Thoracic aorta (tissue), 2 donors: ENCODE measurements at regions not wholly inside any gene's neighbourhood (a gene's known extent, or its start where the extent isn't known, plus 50 kb on each side); places are given as distances from the start of the nearest gene placed in this dataset.

Source experiments
- ATAC-seq: fragments of 150-250 bp; one replicate; pipeline ENCODE4 v1.8.0; 2017; ENCODE audit warnings: low read depth; ENCODE audit not compliant: insufficient number of reproducible peaks, low FRiP score
- DNase-seq: peaks from one replicate; pipeline ENCODE4 v3.0.0-alpha.2; 2020; ENCODE audit warnings: low spot score
- H3K27ac ChIP-seq, 2 donors: fragments of 200-600 bp; sonication (generic); 1 replicate in 1 of 2; 2 replicates in 1 of 2; pipeline ENCODE4 v1.5.1; 2016; ENCODE audit warnings: mild to moderate bottlenecking in 2 of 2, moderate library complexity in 2 of 2
- H3K27me3 ChIP-seq: fragments of 200-600 bp; sonication (generic); replicated peaks from 2 replicates; pipeline ENCODE4 v1.6.0; 2016; ENCODE audit warnings: mild to moderate bottlenecking; ENCODE audit not compliant: insufficient read depth
- H3K36me3 ChIP-seq: fragments of 200-600 bp; sonication (generic); one replicate; pipeline ENCODE4 v1.5.1; 2016
- H3K4me1 ChIP-seq, 2 donors: fragments of 200-600 bp; sonication (generic); 1 replicate in 1 of 2; 2 replicates in 1 of 2; pipeline versions ENCODE4 v1.5.1 to v1.6.0; 2016; ENCODE audit warnings: low read depth in 2 of 2, mild to moderate bottlenecking in 1 of 2; ENCODE audit not compliant: control insufficient read depth in 1 of 2
- H3K4me3 ChIP-seq: fragments of 200-600 bp; sonication (generic); 2 replicates; pipeline ENCODE4 v1.5.1; 2016; ENCODE audit warnings: mild to moderate bottlenecking
- H3K9me3 ChIP-seq: fragments of 200-600 bp; sonication (generic); 2 replicates; pipeline ENCODE4 v1.5.1; 2016
- CTCF ChIP-seq: fragments of 200-600 bp; sonication (generic); IDR thresholded peaks from one replicate; pipeline ENCODE4 v1.5.1; 2019; ENCODE audit warnings: antibody characterized with exemption

GRCh38 chr2:120434492-120435308 is 88.8 kb downstream of the INHBB start:
- no peak overlapping the region for H3K4me3 ChIP-seq
- peaks cover 0 to 5% of the 10 kb centered on the region in 2 donors for H3K4me1 ChIP-seq
- H3K36me3 ChIP-seq, result no peaks in the 10 kb centered on the region
- ATAC-seq (no peak), DNase-seq (no peak)
- H3K27ac ChIP-seq, result no peak overlapping the region
- H3K9me3 ChIP-seq, result no peaks in the 10 kb centered on the region
- no peak for TF ChIP-seq CTCF
- no peaks in the 10 kb centered on the region for H3K27me3 ChIP-seq

- Histone ChIP-seq H3K4me1 (peaks cover 0 to 5% of the 10 kb centered on the region in 2 donors), H3K27me3 (no peaks in the 10 kb centered on the region), H3K4me3 (no peak overlapping the region), H3K9me3 (no peaks in the 10 kb centered on the region), H3K27ac (no peak overlapping the region), H3K36me3 (no peaks in the 10 kb centered on the region)
- no peak for DNase-seq
- no peak for TF ChIP-seq CTCF
- ATAC-seq, result no peak
These were observed 89.9 kb downstream of the INHBB start for GRCh38 chr2:120435671-120436459.

- ATAC-seq, result no peak
- Histone ChIP-seq H3K27ac (no peak overlapping the region), H3K4me1 (peaks cover 0 to 5% of the 10 kb centered on the region in 2 donors), H3K36me3 (no peaks in the 10 kb centered on the region), H3K4me3 (no peak overlapping the region), H3K27me3 (no peaks in the 10 kb centered on the region), H3K9me3 (no peaks in the 10 kb centered on the region)
- no peak for TF ChIP-seq CTCF
- DNase-seq, result no peak
These were observed 90.5 kb downstream of the INHBB start for GRCh38 chr2:120436460-120436739.

GRCh38 chr2:120436885-120437603 is 91.1 kb downstream of the INHBB start:
- Histone ChIP-seq H3K36me3 (no peaks in the 10 kb centered on the region), H3K4me3 (no peak overlapping the region), H3K27me3 (no peaks in the 10 kb centered on the region), H3K27ac (no peak overlapping the region), H3K9me3 (no peaks in the 10 kb centered on the region), H3K4me1 (peaks cover 5 to 11% of the 10 kb centered on the region in 2 donors)
- no peak for TF ChIP-seq CTCF
- ATAC-seq, result no peak
- no peak for DNase-seq

GRCh38 chr2:120437604-120438000 is 91.7 kb downstream of the INHBB start:
- TF ChIP-seq CTCF, result no peak
- H3K4me3 ChIP-seq, result no peak overlapping the region
- no peaks in the 10 kb centered on the region for H3K27me3 ChIP-seq
- no peak overlapping the region for H3K27ac ChIP-seq
- ATAC-seq, result no peak
- H3K36me3 ChIP-seq, result no peaks in the 10 kb centered on the region
- DNase-seq, result no peak
- H3K4me1 ChIP-seq, result peaks cover 10 to 17% of the 10 kb centered on the region in 2 donors
- no peaks in the 10 kb centered on the region for H3K9me3 ChIP-seq
